ENCODE measurements at regions not wholly inside any gene's neighbourhood (a gene's known extent, or its start where the extent isn't known, plus 50 kb on each side); places are given as distances from the start of the nearest gene placed in this dataset.

GRCh38 chr15:39156166-39156565 lies 424.7 kb upstream of the THBS1 start:
- no peak for TF ChIP-seq EZH2 (IDR thresholded peaks at IDR 0.05; ENCODE audit: insufficient read depth, poor library complexity, severe bottlenecking)
- no peak for TF ChIP-seq EZH2phosphoT487 (IDR thresholded peaks at IDR 0.05; ENCODE audit: insufficient read depth, low read depth)
